Testis (tissue), 2 donors: ENCODE measurements at regions not wholly inside any gene's neighbourhood (a gene's known extent, or its start where the extent isn't known, plus 50 kb on each side); places are given as distances from the start of the nearest gene placed in this dataset.

Experiments used
- POLR2A ChIP-seq: fragments of 450-650 bp; IDR thresholded peaks from one replicate; pipeline ENCODE4 v1.6.1; 2017; ENCODE audit warnings: antibody characterized with exemption, mild to moderate bottlenecking, moderate library complexity
- TF ChIP-seq, protein P1 (sequence below), 3 experiments: fragments of 450-650 bp in 2 of 3; fragments of 200-600 bp in 1 of 3; sonication (generic) in 1 of 3; IDR thresholded peaks; one replicate each; pipeline ENCODE4 v1.5.1; 2016 to 2019; ENCODE audit warnings: antibody characterized with exemption in 3 of 3, mild to moderate bottlenecking in 2 of 3, moderate library complexity in 1 of 3

DNA sequence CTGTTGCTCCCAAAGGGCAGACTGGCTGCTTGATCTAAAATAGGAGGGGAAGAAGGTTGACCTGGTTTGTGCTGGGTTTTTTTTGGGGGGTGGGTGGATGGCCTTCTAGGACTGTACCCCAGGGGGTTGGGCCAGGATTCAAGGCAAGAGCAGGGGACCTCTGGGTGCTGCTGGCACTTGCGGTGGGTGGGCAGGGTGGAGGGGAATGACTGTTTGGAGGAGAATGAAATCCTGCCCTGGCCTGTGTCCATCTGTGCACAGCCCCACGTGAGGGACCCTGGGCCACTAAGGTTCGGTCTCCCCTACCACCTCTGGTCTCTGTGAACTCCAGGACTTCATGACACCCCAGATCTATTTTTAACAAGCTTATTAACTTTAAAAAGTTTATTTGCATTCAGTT, 414.2 kb downstream of the PTPRU start:
- no peak for TF ChIP-seq POLR2A
- TF ChIP-seq, protein P1, sequence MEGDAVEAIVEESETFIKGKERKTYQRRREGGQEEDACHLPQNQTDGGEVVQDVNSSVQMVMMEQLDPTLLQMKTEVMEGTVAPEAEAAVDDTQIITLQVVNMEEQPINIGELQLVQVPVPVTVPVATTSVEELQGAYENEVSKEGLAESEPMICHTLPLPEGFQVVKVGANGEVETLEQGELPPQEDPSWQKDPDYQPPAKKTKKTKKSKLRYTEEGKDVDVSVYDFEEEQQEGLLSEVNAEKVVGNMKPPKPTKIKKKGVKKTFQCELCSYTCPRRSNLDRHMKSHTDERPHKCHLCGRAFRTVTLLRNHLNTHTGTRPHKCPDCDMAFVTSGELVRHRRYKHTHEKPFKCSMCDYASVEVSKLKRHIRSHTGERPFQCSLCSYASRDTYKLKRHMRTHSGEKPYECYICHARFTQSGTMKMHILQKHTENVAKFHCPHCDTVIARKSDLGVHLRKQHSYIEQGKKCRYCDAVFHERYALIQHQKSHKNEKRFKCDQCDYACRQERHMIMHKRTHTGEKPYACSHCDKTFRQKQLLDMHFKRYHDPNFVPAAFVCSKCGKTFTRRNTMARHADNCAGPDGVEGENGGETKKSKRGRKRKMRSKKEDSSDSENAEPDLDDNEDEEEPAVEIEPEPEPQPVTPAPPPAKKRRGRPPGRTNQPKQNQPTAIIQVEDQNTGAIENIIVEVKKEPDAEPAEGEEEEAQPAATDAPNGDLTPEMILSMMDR (IDR thresholded peaks at IDR 0.05) = no peak
